H1 (cell line): ENCODE measurements at regions not wholly inside any gene's neighbourhood (a gene's known extent, or its start where the extent isn't known, plus 50 kb on each side); places are given as distances from the start of the nearest gene placed in this dataset.

Source experiments
- CTCF ChIA-PET: fragments of 300-600 bp; sonication (Branson Sonifier 250); formaldehyde crosslinking; loops from one replicate; lab custom pipeline; 2021; ENCODE audit not compliant: partially characterized antibody; lab: Charles Lee
- POLR2A ChIA-PET: fragments of 300-600 bp; sonication (Branson Sonifier 250); formaldehyde crosslinking; loops from one replicate; lab custom pipeline; 2021; ENCODE audit warnings: inconsistent platforms; ENCODE audit not compliant: partially characterized antibody; lab: Charles Lee
- DNase-seq, 2 experiments: peaks; one replicate each; pipeline versions ENCODE4 v3.0.0 to v3.0.0-alpha.2; 2010 to 2022; ENCODE audit warnings: low spot score in 2 of 2, low read depth in 1 of 2, mixed read lengths in 1 of 2
- FAIRE-seq: peaks from 2 replicates; lab custom pipeline; 2011; peaks lifted over from hg19 to GRCh38; lab: Jason Lieb, UNC
- H2AFZ ChIP-seq: 2 replicates; pipeline ENCODE4 v1.8.1; 2012; ENCODE audit warnings: low read length, inconsistent platforms
- H2AK5ac ChIP-seq: 2 replicates; pipeline ENCODE4 v1.6.1; 2013; ENCODE audit warnings: low read depth, low read length
- H2BK120ac ChIP-seq: replicated peaks from 2 replicates; pipeline ENCODE3; 2013; ENCODE audit warnings: low read depth, low read length, inconsistent platforms
- H2BK12ac ChIP-seq: 2 replicates; pipeline ENCODE4 v1.6.1; 2013; ENCODE audit warnings: low read depth, low read length
- H2BK15ac ChIP-seq: 2 replicates; pipeline ENCODE4 v1.6.1; 2013; ENCODE audit warnings: low read length
- H2BK20ac ChIP-seq: 2 replicates; pipeline ENCODE4 v1.6.1; 2013; ENCODE audit warnings: low read length
- H2BK5ac ChIP-seq: 2 replicates; pipeline ENCODE4 v1.6.1; 2013; ENCODE audit warnings: low read depth, low read length
- H3K14ac ChIP-seq: 2 replicates; pipeline ENCODE4 v1.6.1; 2013; ENCODE audit warnings: inconsistent platforms; ENCODE audit not compliant: insufficient read length
- H3K18ac ChIP-seq: 2 replicates; pipeline ENCODE4 v1.6.1; 2013; ENCODE audit warnings: low read length; ENCODE audit errors: extremely low read depth
- H3K23ac ChIP-seq: 2 replicates; pipeline ENCODE4 v1.6.1; 2013; ENCODE audit warnings: inconsistent platforms; ENCODE audit not compliant: insufficient read length
- H3K23me2 ChIP-seq: 2 replicates; pipeline ENCODE4 v1.6.1; 2013; ENCODE audit warnings: low read depth, low read length
- H3K27ac ChIP-seq: 2 replicates; pipeline ENCODE4 v1.6.1; 2011; ENCODE audit warnings: low read depth, low read length, inconsistent platforms
- H3K27me3 ChIP-seq, 4 experiments: replicated peaks in 1 of 4; 1 replicate in 1 of 4; 2 replicates in 3 of 4; pipeline versions ENCODE4 v1.6.1 to v1.8.1; 2011 to 2013; ENCODE audit warnings: low read length in 3 of 4, mild to moderate bottlenecking in 3 of 4, inconsistent platforms in 2 of 4, mixed read lengths in 2 of 4, moderate library complexity in 1 of 4; ENCODE audit not compliant: control insufficient read depth in 3 of 4, insufficient read depth in 3 of 4; ENCODE audit errors: extremely low read depth in 1 of 4
- H3K36me3 ChIP-seq, 4 experiments: 2 replicates each; pipeline versions ENCODE4 v1.6.1 to v1.8.1; 2011 to 2013; ENCODE audit warnings: mild to moderate bottlenecking in 4 of 4, low read length in 3 of 4, moderate library complexity in 2 of 4, control low read depth in 1 of 4, inconsistent platforms in 1 of 4; ENCODE audit not compliant: insufficient read depth in 4 of 4, control insufficient read depth in 2 of 4
- H3K4ac ChIP-seq: replicated peaks from 2 replicates; pipeline ENCODE3; 2013; ENCODE audit warnings: low read length, low read depth, mixed read lengths, inconsistent platforms; ENCODE audit not compliant: insufficient read length
- H3K4me1 ChIP-seq, 4 experiments: replicated peaks in 1 of 4; 1 replicate in 1 of 4; 2 replicates in 3 of 4; pipeline versions ENCODE4 v1.6.1 to v1.8.1; 2011 to 2013; ENCODE audit warnings: low read length in 3 of 4, inconsistent platforms in 2 of 4, mixed read lengths in 1 of 4; ENCODE audit not compliant: insufficient read depth in 4 of 4, control insufficient read depth in 3 of 4
- H3K4me2 ChIP-seq, 2 experiments: 2 replicates each; pipeline versions ENCODE4 v1.6.1 to v1.8.1; 2011 to 2013; ENCODE audit warnings: low read depth in 2 of 2, low read length in 2 of 2, control low read depth in 1 of 2, inconsistent platforms in 1 of 2, mild to moderate bottlenecking in 1 of 2; ENCODE audit not compliant: insufficient read depth in 1 of 2
- H3K4me3 ChIP-seq, 4 experiments: fragments of 200-600, 300-600 bp in 1 of 4; sonication (generic), shearing (Covaris generic), sonication (Bioruptor Twin) in 1 of 4; 2 replicates each; pipeline versions ENCODE4 v1.5.1 to v1.8.1; 2011 to 2016; ENCODE audit warnings: low read length in 4 of 4, low read depth in 3 of 4, control low read depth in 2 of 4, inconsistent platforms in 2 of 4, mild to moderate bottlenecking in 2 of 4, mixed read lengths in 1 of 4, moderate library complexity in 1 of 4; ENCODE audit not compliant: insufficient read depth in 2 of 4; ENCODE audit errors: extremely low read depth in 1 of 4
- H3K56ac ChIP-seq: replicated peaks from 2 replicates; pipeline ENCODE3; 2013; ENCODE audit warnings: low read depth, mild to moderate bottlenecking, mixed read lengths, low read length, inconsistent platforms; ENCODE audit not compliant: insufficient read length
- H3K79me1 ChIP-seq: 2 replicates; pipeline ENCODE4 v1.6.1; 2013; ENCODE audit warnings: low read depth, low read length, control low read depth
- H3K79me2 ChIP-seq, 2 experiments: 2 replicates each; pipeline versions ENCODE4 v1.6.1 to v1.8.1; 2012 to 2013; ENCODE audit warnings: low read length in 2 of 2, mild to moderate bottlenecking in 2 of 2, inconsistent platforms in 1 of 2; ENCODE audit not compliant: insufficient read depth in 2 of 2, control insufficient read depth in 1 of 2
- H3K9ac ChIP-seq, 4 experiments: replicated peaks in 1 of 4; 1 replicate in 1 of 4; 2 replicates in 3 of 4; pipeline versions ENCODE4 v1.6.1 to v1.8.1; 2011 to 2013; ENCODE audit warnings: low read depth in 3 of 4, low read length in 3 of 4, control low read depth in 2 of 4, mild to moderate bottlenecking in 2 of 4, moderate library complexity in 2 of 4, inconsistent platforms in 1 of 4; ENCODE audit errors: extremely low read depth in 1 of 4
- H3K9me3 ChIP-seq, 2 experiments: 2 replicates each; pipeline versions ENCODE4 v1.6.1 to v1.8.1; 2012 to 2013; ENCODE audit warnings: mild to moderate bottlenecking in 2 of 2, moderate library complexity in 2 of 2, control low read depth in 1 of 2, inconsistent platforms in 1 of 2, low read depth in 1 of 2, low read length in 1 of 2, mixed read lengths in 1 of 2; ENCODE audit not compliant: insufficient read depth in 2 of 2
- H4K20me1 ChIP-seq, 2 experiments: replicated peaks in 1 of 2; 2 replicates each; pipeline versions ENCODE3 to v1.8.1; 2011 to 2013; ENCODE audit warnings: inconsistent platforms in 2 of 2, low read length in 2 of 2, mild to moderate bottlenecking in 1 of 2; ENCODE audit not compliant: insufficient read depth in 2 of 2, control insufficient read depth in 1 of 2
- H4K5ac ChIP-seq: 2 replicates; pipeline ENCODE4 v1.6.1; 2013; ENCODE audit warnings: low read length, low read depth, mixed read lengths, inconsistent platforms; ENCODE audit not compliant: insufficient read length
- H4K8ac ChIP-seq: 2 replicates; pipeline ENCODE4 v1.8.0; 2013; ENCODE audit warnings: mild to moderate bottlenecking, moderate library complexity, low read length, inconsistent platforms; ENCODE audit not compliant: insufficient read depth; ENCODE audit errors: extremely low read depth
- H4K91ac ChIP-seq: replicated peaks from 2 replicates; pipeline ENCODE3; 2013; ENCODE audit warnings: low read length, mixed read lengths, inconsistent platforms; ENCODE audit not compliant: insufficient read length
- CHD2 ChIP-seq: IDR thresholded peaks from 2 replicates; pipeline ENCODE4 v1.6.1; 2012; ENCODE audit warnings: low read length, improper control_type of control experiment
- JUND ChIP-seq: IDR thresholded peaks from 2 replicates; pipeline ENCODE4 v1.6.1; 2011; ENCODE audit warnings: mild to moderate bottlenecking, improper control_type of control experiment, low read length
- KDM5A ChIP-seq: fragments of 200-600 bp; IDR thresholded peaks from 2 replicates; pipeline ENCODE4 v1.7.1; 2012; ENCODE audit warnings: mild to moderate bottlenecking, low read length, inconsistent platforms, mixed read lengths
- RFX5 ChIP-seq: IDR thresholded peaks from 2 replicates; pipeline ENCODE4 v1.6.1; 2011; ENCODE audit warnings: low read depth, low read length, improper control_type of control experiment, borderline replicate concordance
- RXRA ChIP-seq: IDR thresholded peaks from 2 replicates; pipeline ENCODE4 v1.6.1; 2011; ENCODE audit warnings: low read depth, mild to moderate bottlenecking, low read length, moderate library complexity; ENCODE audit not compliant: insufficient read depth
- SP1 ChIP-seq: IDR thresholded peaks from 2 replicates; pipeline ENCODE4 v1.6.1; 2011; ENCODE audit warnings: low read depth, low read length
- TCF12 ChIP-seq: IDR thresholded peaks from 2 replicates; pipeline ENCODE4 v1.6.1; 2011; ENCODE audit warnings: low read depth, mild to moderate bottlenecking, low read length
- WGBS, 2 experiments: shearing (Covaris generic) in 1 of 2; methylation state at CpG; one replicate each; pipeline versions ENCODE4 v1.1.6 to v1.1.7; 2013 to 2015; ENCODE audit warnings: low lambda C conversion rate in 2 of 2, mixed read lengths in 2 of 2, inconsistent platforms in 1 of 2, low coverage in 1 of 2, missing lambda C conversion rate in 1 of 2; ENCODE audit not compliant: insufficient replicate concordance in 2 of 2, insufficient coverage in 1 of 2, insufficient read length in 1 of 2; ENCODE audit errors: extremely low coverage in 1 of 2, missing lambda C conversion rate in 1 of 2; 5-methylcytosine and 5-hydroxymethylcytosine counted together
- TF ChIP-seq, protein P1 (sequence below): IDR thresholded peaks from 2 replicates; pipeline ENCODE4 v1.6.1; 2011; ENCODE audit warnings: low read length, improper control_type of control experiment

GRCh38 chr6:140284871-140285270 lies 910.4 kb upstream of the CITED2 start:
- Histone ChIP-seq H2BK12ac (no peak overlapping the region), H4K5ac (no peak overlapping the region)

More at GRCh38 chr6:140284871-140285270, 910.4 kb upstream of the CITED2 start:
- no peak overlapping the region for H3K9ac ChIP-seq
- no peaks in the 10 kb centered on the region for H3K79me1 ChIP-seq
- H3K18ac ChIP-seq: no peak overlapping the region
- H3K14ac ChIP-seq: no peak overlapping the region
- H2BK120ac ChIP-seq: no peak overlapping the region
- DNase-seq (no peak), FAIRE-seq (no peak)
- H2AFZ ChIP-seq: peak overlapping the region; percentile 10; the same call in 1 of the 2 replicates
- no peaks in the 10 kb centered on the region for H4K20me1 ChIP-seq
- H3K36me3 ChIP-seq: no peaks in the 10 kb centered on the region
- no peaks in the 10 kb centered on the region for H3K27me3 ChIP-seq
- H4K8ac ChIP-seq: no peak overlapping the region
- no peak overlapping the region for H3K4me2 ChIP-seq
- H3K56ac ChIP-seq: no peak overlapping the region
- H3K79me2 ChIP-seq: no peaks in the 10 kb centered on the region
- no peak overlapping the region for H2BK15ac ChIP-seq
- H4K91ac ChIP-seq: no peak overlapping the region
- no peaks in the 10 kb centered on the region for H3K23me2 ChIP-seq
- no peak overlapping the region for H3K27ac ChIP-seq
- TF ChIP-seq CHD2 (no peak), KDM5A (no peak), SP1 (no peak), RXRA (no peak), JUND (no peak), TCF12 (no peak), RFX5 (no peak)
- TF ChIP-seq, protein P1, sequence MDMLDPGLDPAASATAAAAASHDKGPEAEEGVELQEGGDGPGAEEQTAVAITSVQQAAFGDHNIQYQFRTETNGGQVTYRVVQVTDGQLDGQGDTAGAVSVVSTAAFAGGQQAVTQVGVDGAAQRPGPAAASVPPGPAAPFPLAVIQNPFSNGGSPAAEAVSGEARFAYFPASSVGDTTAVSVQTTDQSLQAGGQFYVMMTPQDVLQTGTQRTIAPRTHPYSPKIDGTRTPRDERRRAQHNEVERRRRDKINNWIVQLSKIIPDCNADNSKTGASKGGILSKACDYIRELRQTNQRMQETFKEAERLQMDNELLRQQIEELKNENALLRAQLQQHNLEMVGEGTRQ: no peak
- no peaks in the 10 kb centered on the region for H3K9me3 ChIP-seq
- H2BK20ac ChIP-seq: no peak overlapping the region
- H3K4me3 ChIP-seq: no peak overlapping the region
- no peak overlapping the region for H2BK5ac ChIP-seq
- H3K23ac ChIP-seq: no peak overlapping the region
- CTCF ChIA-PET: no interaction called here
- 93% methylated on average over 1 of the region's 1 CpG; no CpG with 5 or more reads in 1 of the 2 experiments for WGBS, 2 experiments
- H3K4ac ChIP-seq: no peak overlapping the region
- POLR2A ChIA-PET: no interaction called here
- H2AK5ac ChIP-seq: no peak overlapping the region
- no peaks in the 10 kb centered on the region for H3K4me1 ChIP-seq
